Stomach (tissue), 8 donors: ENCODE measurements at regions not wholly inside any gene's neighbourhood (a gene's known extent, or its start where the extent isn't known, plus 50 kb on each side); places are given as distances from the start of the nearest gene placed in this dataset.

ENCODE experiments used
- DNase-seq, 2 donors: peaks; one replicate each; pipeline versions ENCODE4 v3.0.0 to v3.0.0-alpha.2; 2013 to 2019
- H3K27ac ChIP-seq, 5 donors: fragments of 200-600 bp in 4 of 5; sonication (generic) in 4 of 5; one replicate each; pipeline ENCODE4 v1.5.1; 2013 to 2019; ENCODE audit warnings: mild to moderate bottlenecking in 1 of 5, moderate library complexity in 1 of 5
- H3K27me3 ChIP-seq, 3 donors: fragments of 200-600 bp; sonication (generic); one replicate each; pipeline ENCODE4 v1.5.1; 2017 to 2019; ENCODE audit warnings: mixed run types in 1 of 3
- H3K36me3 ChIP-seq, 4 donors: fragments of 200-600 bp; sonication (generic); 1 replicate in 3 of 4; 2 replicates in 1 of 4; pipeline ENCODE4 v1.5.1; 2016 to 2019
- H3K4me1 ChIP-seq, 4 donors: fragments of 200-600 bp; sonication (generic); one replicate each; pipeline ENCODE4 v1.5.1; 2016 to 2019
- H3K4me3 ChIP-seq, 4 donors: fragments of 200-600 bp; sonication (generic) in 3 of 4; one replicate each; pipeline ENCODE4 v1.5.1; 2016 to 2019; ENCODE audit warnings: mild to moderate bottlenecking in 1 of 4
- H3K9me3 ChIP-seq, 4 donors: fragments of 200-600 bp; sonication (generic); one replicate each; pipeline ENCODE4 v1.5.1; 2016 to 2019
- CTCF ChIP-seq, 7 experiments: fragments of 450-650 bp in 4 of 7; fragments of 200-600 bp in 3 of 7; sonication (generic) in 3 of 7; IDR thresholded peaks; one replicate each; pipeline ENCODE4 v1.5.1; 2016 to 2019; ENCODE audit warnings: antibody characterized with exemption in 7 of 7, control low read depth in 2 of 7, mild to moderate bottlenecking in 1 of 7
- EP300 ChIP-seq: sonication (generic); formaldehyde crosslinking; IDR thresholded peaks from one replicate; pipeline ENCODE4 v1.6.1; 2017; ENCODE audit warnings: antibody characterized with exemption
- POLR2A ChIP-seq, 4 donors: fragments of 450-650 bp; IDR thresholded peaks; one replicate each; pipeline ENCODE4 v1.6.1; 2016; ENCODE audit warnings: antibody characterized with exemption in 4 of 4, control low read depth in 2 of 4, mild to moderate bottlenecking in 1 of 4, moderate library complexity in 1 of 4
- POLR2AphosphoS5 ChIP-seq, 3 donors: sonication (generic); formaldehyde crosslinking; IDR thresholded peaks; one replicate each; pipeline ENCODE4 v1.6.1; 2016; ENCODE audit warnings: antibody characterized with exemption in 3 of 3
- WGBS, 5 donors: extraction: QIAGEN DNeasy Blood & Tissue Kit in 3 of 5; methylation state at CpG; one replicate each; pipeline versions ENCODE4 v1.1.5 to v1.1.7; 2013 to 2018; 5-methylcytosine and 5-hydroxymethylcytosine counted together
- intact Hi-C: fragments of 100-400 bp; cut with DNase I; formaldehyde crosslinking; loops from one replicate; pipeline ENCODE4 v1.15.1; 2023; ENCODE audit warnings: low total_unique reads
- donor health status: healthy with polysubstance abuse.
- donor health status: Bipolar disorder and iron deficiency.
- donor health status: healthy.

GRCh38 chr11:22471385-22471784 is 133.2 kb downstream of the SLC17A6 start:
- intact Hi-C loops: no loop called here
- Histone ChIP-seq H3K36me3 (no peaks in the 10 kb centered on the region), H3K27me3 (no peaks in the 10 kb centered on the region), H3K4me1 (no peaks in the 10 kb centered on the region), H3K4me3 (no peak overlapping the region), H3K9me3 (no peaks in the 10 kb centered on the region), H3K27ac (no peak overlapping the region)
- no peak for TF ChIP-seq POLR2AphosphoS5 (IDR thresholded peaks at IDR 0.05)
- 21 to 35% (median 25%) methylated on average over 2 of the region's 2 CpGs for WGBS, 5 donors
- peak in 1 of 2 donors; percentile 23 for DNase-seq

- H3K9me3 ChIP-seq: no peaks in the 10 kb centered on the region
- TF ChIP-seq EP300 (no peak), POLR2A (IDR thresholded peaks at IDR 0.05) (no peak), POLR2AphosphoS5 (IDR thresholded peaks at IDR 0.05) (no peak), CTCF (IDR thresholded peaks at IDR 0.05) (no peak)
- intact Hi-C loops: no loop called here
- H3K4me3 ChIP-seq: no peak overlapping the region
- WGBS, 5 donors: 83 to 88% (median 84%) methylated on average over 2 of the region's 2 CpGs
- H3K27me3 ChIP-seq: no peaks in the 10 kb centered on the region
- no peaks in the 10 kb centered on the region for H3K36me3 ChIP-seq
- H3K27ac ChIP-seq: no peak overlapping the region
- no peak for DNase-seq
- H3K4me1 ChIP-seq: no peaks in the 10 kb centered on the region
These were observed 129.6 kb downstream of the SLC17A6 start for GRCh38 chr11:22467741-22468140.

GRCh38 chr11:22467248-22467647 is 129.1 kb downstream of the SLC17A6 start:
- Histone ChIP-seq H3K27me3 (no peaks in the 10 kb centered on the region), H3K9me3 (no peaks in the 10 kb centered on the region), H3K36me3 (no peaks in the 10 kb centered on the region), H3K27ac (no peak overlapping the region), H3K4me3 (no peak overlapping the region), H3K4me1 (no peaks in the 10 kb centered on the region)
- 77 to 84% (median 79%) methylated on average over 2 of the region's 2 CpGs for WGBS, 5 donors
- no peak for DNase-seq
- no peak for TF ChIP-seq POLR2A (IDR thresholded peaks at IDR 0.05)
- intact Hi-C loops: no loop called here

- intact Hi-C loops: no loop called here
- Histone ChIP-seq H3K4me1 (no peaks in the 10 kb centered on the region), H3K27ac (no peak overlapping the region), H3K27me3 (no peaks in the 10 kb centered on the region), H3K9me3 (no peaks in the 10 kb centered on the region), H3K4me3 (no peak overlapping the region), H3K36me3 (no peaks in the 10 kb centered on the region)
- TF ChIP-seq POLR2A (IDR thresholded peaks at IDR 0.05) (no peak), POLR2AphosphoS5 (IDR thresholded peaks at IDR 0.05) (no peak), CTCF (IDR thresholded peaks at IDR 0.05) (no peak), EP300 (no peak)
- no peak for DNase-seq
- WGBS, 5 donors: 87 to 96% (median 92%) methylated on average over 7 to 9 of the region's 9 CpGs
These were observed 128.6 kb downstream of the SLC17A6 start for GRCh38 chr11:22466809-22467208.

- no peak overlapping the region for H3K27ac ChIP-seq
- intact Hi-C loops: no loop called here
These were observed 128.2 kb downstream of the SLC17A6 start for GRCh38 chr11:22466351-22466750.

More at GRCh38 chr11:22466351-22466750, 128.2 kb downstream of the SLC17A6 start:
- H3K4me1 ChIP-seq: no peaks in the 10 kb centered on the region
- no peak overlapping the region for H3K4me3 ChIP-seq
- no peaks in the 10 kb centered on the region for H3K9me3 ChIP-seq
- TF ChIP-seq POLR2AphosphoS5 (IDR thresholded peaks at IDR 0.05): no peak
- TF ChIP-seq POLR2A (IDR thresholded peaks at IDR 0.05): no peak
- no peak for TF ChIP-seq CTCF (IDR thresholded peaks at IDR 0.05)
- TF ChIP-seq EP300: no peak
- DNase-seq: no peak
- H3K36me3 ChIP-seq: no peaks in the 10 kb centered on the region
- H3K27me3 ChIP-seq: no peaks in the 10 kb centered on the region
